Neuronal stem cell (in vitro differentiated cells): ENCODE measurements at regions not wholly inside any gene's neighbourhood (a gene's known extent, or its start where the extent isn't known, plus 50 kb on each side); places are given as distances from the start of the nearest gene placed in this dataset.

Experiments used
- DNase-seq: peaks from one replicate; pipeline ENCODE4 v3.0.0-alpha.2; 2013; ENCODE audit warnings: low spot score
- H2AFZ ChIP-seq: one replicate; pipeline ENCODE4 v1.6.1; 2013; ENCODE audit warnings: mild to moderate bottlenecking, low read length, inconsistent platforms
- H2AK5ac ChIP-seq: 2 replicates; pipeline ENCODE4 v1.6.1; 2013; ENCODE audit warnings: low read depth, mild to moderate bottlenecking, inconsistent platforms, low read length, moderate library complexity, mixed read lengths
- H2BK120ac ChIP-seq: 2 replicates; pipeline ENCODE4 v1.6.1; 2013; ENCODE audit warnings: low read depth, mild to moderate bottlenecking, inconsistent platforms, low read length, moderate library complexity, mixed read lengths
- H2BK12ac ChIP-seq: one replicate; pipeline ENCODE4 v1.6.1; 2013; ENCODE audit warnings: low read length, inconsistent platforms
- H2BK15ac ChIP-seq: 2 replicates; pipeline ENCODE4 v1.6.1; 2013; ENCODE audit warnings: mild to moderate bottlenecking, low read length, inconsistent platforms, mixed read lengths
- H2BK5ac ChIP-seq: one replicate; pipeline ENCODE4 v1.6.1; 2013; ENCODE audit warnings: inconsistent platforms, mild to moderate bottlenecking, low read length, moderate library complexity
- H3K14ac ChIP-seq: one replicate; pipeline ENCODE4 v1.6.1; 2013; ENCODE audit warnings: low read length, inconsistent platforms
- H3K18ac ChIP-seq: 2 replicates; pipeline ENCODE4 v1.6.1; 2013; ENCODE audit warnings: low read length, inconsistent platforms
- H3K23ac ChIP-seq: 2 replicates; pipeline ENCODE4 v1.6.1; 2013; ENCODE audit warnings: low read depth, mild to moderate bottlenecking, mixed read lengths, low read length, inconsistent platforms; ENCODE audit not compliant: poor library complexity
- H3K27ac ChIP-seq: replicated peaks from 3 replicates; pipeline ENCODE4 v1.5.1; 2013; ENCODE audit warnings: low read length, inconsistent platforms
- H3K27me3 ChIP-seq, 3 experiments: 2 replicates each; pipeline ENCODE4 v1.6.1; 2013; ENCODE audit warnings: low read length in 3 of 3, mild to moderate bottlenecking in 2 of 3, inconsistent platforms in 1 of 3, low read depth in 1 of 3, mixed read lengths in 1 of 3, moderate library complexity in 1 of 3; ENCODE audit not compliant: control insufficient read depth in 3 of 3, insufficient read depth in 3 of 3
- H3K36me3 ChIP-seq, 2 donors: replicated peaks in 1 of 2; 2 replicates each; pipeline ENCODE4 v1.6.1; 2013; ENCODE audit warnings: low read length in 2 of 2; ENCODE audit not compliant: control insufficient read depth in 2 of 2, insufficient read depth in 2 of 2
- H3K4ac ChIP-seq: 2 replicates; pipeline ENCODE4 v1.6.1; 2013; ENCODE audit warnings: inconsistent platforms, mild to moderate bottlenecking, low read length, moderate library complexity
- H3K4me1 ChIP-seq, 2 donors: 1 replicate in 1 of 2; 2 replicates in 1 of 2; pipeline ENCODE4 v1.6.1; 2013; ENCODE audit warnings: low read length in 2 of 2, low read depth in 1 of 2; ENCODE audit not compliant: control insufficient read depth in 2 of 2, insufficient read depth in 1 of 2
- H3K4me2 ChIP-seq: one replicate; pipeline ENCODE4 v1.6.1; 2013; ENCODE audit warnings: mild to moderate bottlenecking, low read length, inconsistent platforms; ENCODE audit not compliant: insufficient read depth, poor library complexity, severe bottlenecking
- H3K4me3 ChIP-seq, 2 donors: 2 replicates each; pipeline ENCODE4 v1.5.1; 2013; ENCODE audit warnings: low read length in 2 of 2, mild to moderate bottlenecking in 2 of 2, inconsistent platforms in 1 of 2, moderate library complexity in 1 of 2
- H3K79me1 ChIP-seq: one replicate; pipeline ENCODE4 v1.6.1; 2013; ENCODE audit warnings: low read depth, mild to moderate bottlenecking, inconsistent platforms, low read length, moderate library complexity
- H3K9ac ChIP-seq: one replicate; pipeline ENCODE4 v1.6.1; 2013; ENCODE audit warnings: mild to moderate bottlenecking, low read depth, low read length, inconsistent platforms; ENCODE audit not compliant: poor library complexity
- H3K9me3 ChIP-seq, 2 donors: replicated peaks in 1 of 2; 2 replicates each; pipeline versions ENCODE3 to v1.6.1; 2013; ENCODE audit warnings: low read length in 2 of 2, mild to moderate bottlenecking in 2 of 2, inconsistent platforms in 1 of 2, low read depth in 1 of 2, mixed read lengths in 1 of 2, moderate library complexity in 1 of 2; ENCODE audit not compliant: control insufficient read depth in 2 of 2, insufficient read depth in 1 of 2
- H4K8ac ChIP-seq: one replicate; pipeline ENCODE4 v1.6.1; 2013; ENCODE audit warnings: low read depth, mild to moderate bottlenecking, inconsistent platforms, low read length, moderate library complexity
- H4K91ac ChIP-seq: one replicate; pipeline ENCODE4 v1.6.1; 2013; ENCODE audit warnings: low read length, low read depth, mild to moderate bottlenecking, inconsistent platforms; ENCODE audit not compliant: poor library complexity
- WGBS, 2 donors: extraction: QIAGEN DNeasy Blood & Tissue Kit; methylation state at CpG; one replicate each; pipeline ENCODE4 v1.1.7; 2013; ENCODE audit warnings: missing lambda C conversion rate in 2 of 2, mixed read lengths in 1 of 2; ENCODE audit not compliant: insufficient read length in 2 of 2, insufficient replicate concordance in 1 of 2; ENCODE audit errors: extremely low coverage in 2 of 2; 5-methylcytosine and 5-hydroxymethylcytosine counted together

DNA sequence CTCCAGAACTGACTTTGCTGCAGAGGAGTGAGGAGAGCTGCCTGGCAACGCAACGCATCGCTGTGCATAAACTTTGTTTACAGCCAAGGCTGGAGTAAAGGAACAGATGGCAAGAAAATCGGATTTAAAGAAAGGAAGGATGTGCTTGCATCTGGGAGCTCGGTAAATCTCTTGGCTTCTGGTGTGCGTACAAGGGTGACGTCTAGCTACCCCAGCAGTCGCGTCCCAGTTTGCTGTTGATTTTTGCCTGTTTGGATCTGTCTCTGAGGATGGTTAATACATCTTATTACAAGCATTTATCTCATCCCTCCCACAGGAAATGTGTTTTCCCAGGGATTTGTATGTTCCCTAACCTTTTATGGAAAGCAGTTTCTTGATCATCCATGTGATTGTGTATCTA is 73.3 kb upstream of the RALGPS2 start:
- Histone ChIP-seq H2BK12ac (no peak overlapping the region), H3K4me3 (no peak overlapping the region), H2BK120ac (no peak overlapping the region), H3K79me1 (no peaks in the 10 kb centered on the region), H3K4ac (no peak overlapping the region), H3K23ac (no peak overlapping the region), H3K27ac (no peak overlapping the region), H2AFZ (peak overlapping the region; percentile 54), H2AK5ac (no peak overlapping the region), H3K9ac (no peak overlapping the region), H3K4me1 (peaks cover 5 to 19% of the 10 kb centered on the region in 2 donors), H2BK15ac (no peak overlapping the region), H3K4me2 (no peak overlapping the region), H2BK5ac (no peak overlapping the region), H4K91ac (no peak overlapping the region), H3K36me3 (no peaks in the 10 kb centered on the region), H3K14ac (no peak overlapping the region), H4K8ac (no peak overlapping the region), H3K9me3 (no peaks in the 10 kb centered on the region), H3K27me3 (no peaks in the 10 kb centered on the region), H3K18ac (no peak overlapping the region)
- no peak for DNase-seq
- no CpG with 5 or more reads among the region's 9 CpGs for WGBS, 2 donors

DNA sequence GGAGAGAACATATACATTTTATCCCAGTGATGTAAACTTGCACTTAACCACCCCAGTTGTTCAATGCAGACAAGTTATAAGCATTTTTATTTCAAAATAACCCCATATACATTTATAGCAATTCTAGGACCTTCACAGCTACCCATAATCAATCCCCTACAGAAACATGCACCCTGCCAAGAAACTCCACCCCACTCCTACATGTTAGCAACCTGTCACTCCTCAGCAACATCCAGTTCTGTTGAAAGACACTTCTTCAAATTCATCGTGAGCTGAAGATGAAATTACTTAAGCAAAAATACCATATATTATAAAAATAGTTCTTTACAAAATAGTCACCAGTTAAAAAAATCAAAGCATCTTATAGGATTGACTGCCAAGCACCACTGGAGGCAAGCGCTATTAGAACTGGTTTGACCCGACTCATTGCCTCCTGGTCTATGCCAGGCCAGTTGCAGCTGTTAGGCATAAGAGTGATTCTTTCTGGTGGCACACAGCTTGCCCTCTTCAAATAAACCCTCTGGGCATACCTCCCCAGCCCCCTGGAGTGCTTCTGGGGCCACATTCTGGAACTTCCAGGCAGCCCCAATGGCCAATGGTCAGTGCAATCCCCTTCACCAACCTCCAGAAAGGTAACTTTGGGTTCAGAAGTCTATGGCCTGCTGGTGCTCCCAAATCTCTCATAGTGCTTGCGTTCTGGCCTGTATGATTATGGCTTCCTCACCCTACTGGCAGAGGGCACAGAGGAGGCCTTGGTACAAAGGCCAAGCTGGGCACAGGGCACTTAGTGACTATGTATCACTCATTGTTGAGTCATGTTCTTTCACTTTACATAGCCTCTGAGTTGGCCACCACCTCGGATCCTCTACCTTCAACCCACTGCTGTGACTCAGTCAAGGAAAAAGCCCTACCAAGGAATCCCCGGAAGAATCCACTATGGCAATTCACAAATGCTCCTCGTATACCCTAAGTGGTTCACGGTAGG is 72.2 kb upstream of the RALGPS2 start:
- no peak for DNase-seq
- H2AFZ ChIP-seq = no peak overlapping the region
- no peak overlapping the region for H3K4me3 ChIP-seq
- H4K91ac ChIP-seq = no peak overlapping the region
- no peaks in the 10 kb centered on the region for H3K36me3 ChIP-seq
- no peak overlapping the region for H2BK5ac ChIP-seq
- H3K27ac ChIP-seq = no peak overlapping the region
- H3K18ac ChIP-seq = no peak overlapping the region
- peaks cover 2 to 19% of the 10 kb centered on the region in 2 donors for H3K4me1 ChIP-seq
- no peak overlapping the region for H2AK5ac ChIP-seq
- H2BK12ac ChIP-seq = no peak overlapping the region
- no peak overlapping the region for H3K23ac ChIP-seq
- no peak overlapping the region for H3K14ac ChIP-seq
- no peak overlapping the region for H4K8ac ChIP-seq
- H3K9me3 ChIP-seq = no peaks in the 10 kb centered on the region
- no peak overlapping the region for H3K4me2 ChIP-seq
- H2BK15ac ChIP-seq = no peak overlapping the region
- H3K27me3 ChIP-seq = no peaks in the 10 kb centered on the region
- no peak overlapping the region for H2BK120ac ChIP-seq
- WGBS, 2 donors = no CpG with 5 or more reads among the region's 8 CpGs
- H3K9ac ChIP-seq = no peak overlapping the region
- no peaks in the 10 kb centered on the region for H3K79me1 ChIP-seq
- no peak overlapping the region for H3K4ac ChIP-seq

DNA sequence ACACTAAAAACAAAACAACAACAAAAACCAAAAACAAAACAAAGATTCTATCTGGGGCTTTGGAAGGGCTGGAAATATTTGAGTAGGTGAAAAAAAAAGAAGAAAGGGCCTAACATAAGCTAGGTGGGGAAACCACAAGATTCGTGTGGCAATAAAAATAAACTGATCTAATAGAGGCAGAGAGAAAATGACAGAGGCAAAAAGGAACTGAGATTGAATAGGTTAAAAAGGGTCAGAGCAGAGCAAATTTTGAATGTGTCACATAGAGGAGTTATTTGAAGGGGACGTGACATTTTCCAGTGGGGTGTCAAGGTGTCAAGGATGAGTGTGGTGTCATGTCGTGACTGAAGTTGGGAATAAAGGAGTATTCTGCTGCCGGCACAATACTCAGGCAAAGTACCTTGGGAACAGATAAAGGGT is 65.2 kb upstream of the RALGPS2 start:
- no peak overlapping the region for H2BK5ac ChIP-seq
- H3K9ac ChIP-seq = no peak overlapping the region
- H3K23ac ChIP-seq = no peak overlapping the region
- no peak overlapping the region for H3K4me3 ChIP-seq
- peaks cover 0 to 2% of the 10 kb centered on the region in 2 donors for H3K4me1 ChIP-seq
- no peak overlapping the region for H2AK5ac ChIP-seq
- H3K9me3 ChIP-seq = no peaks in the 10 kb centered on the region
- no peak overlapping the region for H3K27ac ChIP-seq
- no peaks in the 10 kb centered on the region for H3K27me3 ChIP-seq
- no peak overlapping the region for H2BK120ac ChIP-seq
- no peak for DNase-seq
- no peak overlapping the region for H4K8ac ChIP-seq
- no peak overlapping the region for H2AFZ ChIP-seq
- no peak overlapping the region for H2BK15ac ChIP-seq
- H3K4me2 ChIP-seq = no peak overlapping the region
- no peak overlapping the region for H3K14ac ChIP-seq
- H2BK12ac ChIP-seq = no peak overlapping the region
- no peak overlapping the region for H3K4ac ChIP-seq
- no CpG with 5 or more reads among the region's 4 CpGs for WGBS, 2 donors
- no peak overlapping the region for H3K18ac ChIP-seq
- no peak overlapping the region for H4K91ac ChIP-seq
- H3K79me1 ChIP-seq = no peaks in the 10 kb centered on the region
- no peaks in the 10 kb centered on the region for H3K36me3 ChIP-seq

DNA sequence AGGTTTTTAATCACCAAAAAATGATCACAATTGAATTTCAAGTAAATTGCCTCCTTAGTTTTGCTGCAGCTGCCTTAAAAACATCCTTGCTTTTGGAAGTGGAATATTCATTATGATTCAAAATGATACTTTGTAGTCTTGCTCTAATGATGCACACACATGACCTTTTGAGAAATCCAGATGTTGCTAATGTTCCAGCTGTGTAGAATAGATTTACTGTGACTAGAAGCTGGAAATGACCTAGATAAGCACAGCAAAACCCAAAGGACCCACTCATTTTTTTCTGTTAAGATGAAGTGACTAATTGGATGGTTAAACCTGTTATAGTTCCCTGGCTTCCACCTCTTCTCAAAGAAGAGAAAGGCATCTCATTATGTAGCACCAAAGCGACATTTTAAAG is 64.6 kb upstream of the RALGPS2 start:
- no peak overlapping the region for H2BK12ac ChIP-seq
- no peak overlapping the region for H2BK120ac ChIP-seq
- H2BK5ac ChIP-seq = no peak overlapping the region
- H3K4me1 ChIP-seq = peaks cover 0 to 2% of the 10 kb centered on the region in 2 donors
- H3K4me2 ChIP-seq = no peak overlapping the region
- no peak overlapping the region for H3K23ac ChIP-seq
- no peak for DNase-seq
- no peak overlapping the region for H4K8ac ChIP-seq
- no peak overlapping the region for H3K4ac ChIP-seq
- no peak overlapping the region for H2AK5ac ChIP-seq
- H2BK15ac ChIP-seq = no peak overlapping the region
- no peaks in the 10 kb centered on the region for H3K79me1 ChIP-seq
- H3K14ac ChIP-seq = no peak overlapping the region
- no peaks in the 10 kb centered on the region for H3K27me3 ChIP-seq
- no peak overlapping the region for H2AFZ ChIP-seq
- H3K9me3 ChIP-seq = no peaks in the 10 kb centered on the region
- no peak overlapping the region for H3K9ac ChIP-seq
- no peak overlapping the region for H3K4me3 ChIP-seq
- no peak overlapping the region for H4K91ac ChIP-seq
- H3K18ac ChIP-seq = no peak overlapping the region
- no CpG with 5 or more reads among the region's 1 CpG for WGBS, 2 donors
- no peaks in the 10 kb centered on the region for H3K36me3 ChIP-seq
- no peak overlapping the region for H3K27ac ChIP-seq
